OCI-LY7 (cell line): ENCODE measurements at regions not wholly inside any gene's neighbourhood (a gene's known extent, or its start where the extent isn't known, plus 50 kb on each side); places are given as distances from the start of the nearest gene placed in this dataset.

Experiments
- EZH2phosphoT487 ChIP-seq: fragments of 200-600 bp; sonication (generic); IDR thresholded peaks from 2 replicates; pipeline ENCODE4 v1.6.1; 2018; ENCODE audit warnings: low read depth, borderline replicate concordance, mild to moderate bottlenecking, mixed run types, antibody characterized with exemption, low read length, moderate library complexity, mixed read lengths
- TF ChIP-seq, protein P1 (sequence below): fragments of 200-600 bp; sonication (generic); conservative IDR thresholded peaks from 2 replicates; pipeline ENCODE4 v1.5.1; 2014; ENCODE audit warnings: mild to moderate bottlenecking, antibody characterized with exemption, low read length, moderate library complexity, mixed read lengths

- no peak for TF ChIP-seq EZH2phosphoT487
- TF ChIP-seq, protein P1, sequence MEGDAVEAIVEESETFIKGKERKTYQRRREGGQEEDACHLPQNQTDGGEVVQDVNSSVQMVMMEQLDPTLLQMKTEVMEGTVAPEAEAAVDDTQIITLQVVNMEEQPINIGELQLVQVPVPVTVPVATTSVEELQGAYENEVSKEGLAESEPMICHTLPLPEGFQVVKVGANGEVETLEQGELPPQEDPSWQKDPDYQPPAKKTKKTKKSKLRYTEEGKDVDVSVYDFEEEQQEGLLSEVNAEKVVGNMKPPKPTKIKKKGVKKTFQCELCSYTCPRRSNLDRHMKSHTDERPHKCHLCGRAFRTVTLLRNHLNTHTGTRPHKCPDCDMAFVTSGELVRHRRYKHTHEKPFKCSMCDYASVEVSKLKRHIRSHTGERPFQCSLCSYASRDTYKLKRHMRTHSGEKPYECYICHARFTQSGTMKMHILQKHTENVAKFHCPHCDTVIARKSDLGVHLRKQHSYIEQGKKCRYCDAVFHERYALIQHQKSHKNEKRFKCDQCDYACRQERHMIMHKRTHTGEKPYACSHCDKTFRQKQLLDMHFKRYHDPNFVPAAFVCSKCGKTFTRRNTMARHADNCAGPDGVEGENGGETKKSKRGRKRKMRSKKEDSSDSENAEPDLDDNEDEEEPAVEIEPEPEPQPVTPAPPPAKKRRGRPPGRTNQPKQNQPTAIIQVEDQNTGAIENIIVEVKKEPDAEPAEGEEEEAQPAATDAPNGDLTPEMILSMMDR = no peak
Observed at GRCh38 chr11:119933584-119933983, 204.3 kb downstream of the TRIM29 start.
